ENCODE measurements at regions not wholly inside any gene's neighbourhood (a gene's known extent, or its start where the extent isn't known, plus 50 kb on each side); places are given as distances from the start of the nearest gene placed in this dataset.

GRCh38 chr1:116277840-116278540 is 95.1 kb upstream of the ATP1A1 start:
- no peak for TF ChIP-seq CTCF (IDR thresholded peaks at IDR 0.05)
- TF ChIP-seq POLR2A (IDR thresholded peaks at IDR 0.05), result no peak
- no peak for TF ChIP-seq POLR2AphosphoS5 (IDR thresholded peaks at IDR 0.05)

Measured in breast epithelium (tissue), 3 donors.